DMS 273 treated with DMSO at 0.1 percent for 48 hours (cell line): ENCODE measurements at regions not wholly inside any gene's neighbourhood (a gene's known extent, or its start where the extent isn't known, plus 50 kb on each side); places are given as distances from the start of the nearest gene placed in this dataset.
"Not testable (repeated sequence)": the region's sequence is repeated elsewhere in the genome, so short reads cannot be mapped to it uniquely, and the experiment has no call there.

ENCODE experiments used
- DNase-seq: peaks from one replicate; lab custom pipeline; 2025; lab: John Stamatoyannopoulos, UW

GRCh38 chr2:9708683-9709538 is 78.1 kb upstream of the YWHAQ start:
- no peak for DNase-seq

DNA sequence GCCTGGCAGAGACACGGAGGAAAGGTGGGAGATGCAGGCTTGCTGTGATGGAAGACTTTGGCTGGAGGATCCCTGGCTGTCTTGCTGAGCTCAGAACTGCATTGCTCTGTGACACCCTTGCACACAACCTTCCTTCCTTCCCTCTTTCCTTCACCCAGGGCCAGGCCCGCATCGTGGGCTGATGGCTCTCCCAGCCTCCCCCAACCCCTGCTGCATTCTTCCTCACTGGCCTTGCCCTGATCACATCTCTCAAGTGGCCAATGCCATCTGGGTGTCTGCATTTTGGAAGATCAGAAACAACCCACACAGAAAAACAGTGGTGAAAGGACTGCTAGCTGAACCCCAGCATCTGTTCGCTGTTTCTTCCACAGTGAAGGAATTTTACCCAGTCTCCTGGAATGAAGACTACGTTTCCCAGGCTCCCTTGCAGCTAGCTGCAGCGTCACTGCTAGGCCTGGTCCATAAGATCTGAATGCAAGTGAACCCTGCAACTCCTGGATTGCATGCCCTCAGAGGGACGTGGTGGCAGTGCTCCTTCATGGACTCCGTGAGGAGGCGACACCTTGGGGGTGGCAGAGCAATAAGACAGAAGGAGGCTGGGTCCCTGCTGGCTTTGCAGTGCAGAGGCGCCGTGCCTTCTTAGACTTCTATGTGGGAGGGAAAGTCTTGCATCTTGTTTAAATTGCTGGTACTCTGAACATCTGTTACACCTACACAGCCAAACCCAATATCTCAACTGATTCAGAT is 78.9 kb upstream of the YWHAQ start:
- no peak for DNase-seq

DNA sequence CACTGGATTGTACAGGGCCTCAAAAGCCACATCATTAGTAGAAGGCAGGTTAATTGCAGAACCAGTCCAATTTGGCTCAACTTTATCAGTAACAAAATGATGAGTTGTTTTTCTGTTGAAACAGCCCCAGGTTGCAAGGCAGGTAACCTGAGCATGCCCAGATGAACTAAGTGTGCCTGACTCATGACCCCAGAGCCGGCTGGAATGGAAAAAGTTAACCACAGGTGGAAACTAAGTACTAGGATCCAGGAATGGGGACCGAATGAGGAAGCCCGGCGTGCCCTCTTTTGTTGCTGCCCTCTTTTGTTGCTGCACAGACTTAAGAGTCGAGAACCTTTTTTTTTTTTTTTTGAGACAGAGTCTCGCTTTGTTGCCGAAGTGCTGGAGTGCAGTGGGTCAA is 79.5 kb upstream of the YWHAQ start:
- DNase-seq, result no peak

GRCh38 chr2:9712263-9712662 is 81.5 kb upstream of the YWHAQ start:
- no peak for DNase-seq

GRCh38 chr2:9714630-9715214 is 83.9 kb upstream of the YWHAQ start:
- DNase-seq, result no peak

DNA sequence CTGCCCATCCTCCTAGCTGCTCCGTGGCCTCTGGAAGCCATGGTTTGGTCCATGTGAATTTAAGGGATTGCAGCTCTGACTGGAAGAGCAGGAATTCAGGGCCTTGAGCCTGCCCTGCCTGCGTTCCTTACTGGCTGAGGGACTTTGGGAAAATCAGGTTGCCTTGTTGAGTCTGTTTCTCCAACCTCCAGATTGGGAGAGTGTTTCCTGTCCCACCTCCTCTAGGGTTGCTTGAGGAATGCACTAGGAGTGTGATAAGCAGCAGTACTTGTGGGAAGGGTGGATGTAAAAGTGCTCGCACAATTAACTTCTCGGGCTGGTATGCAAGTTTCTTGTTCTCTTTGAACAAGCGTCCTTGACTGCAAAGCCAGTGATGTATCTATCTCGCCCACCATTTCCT is 84.4 kb upstream of the YWHAQ start:
- no peak for DNase-seq

- DNase-seq, result no peak
Observed at GRCh38 chr2:9717886-9718451, 87.2 kb upstream of the YWHAQ start.

- no peak for DNase-seq
Observed at GRCh38 chr2:9720352-9721093, 89.7 kb upstream of the YWHAQ start.

- DNase-seq, result no peak
Observed at GRCh38 chr2:9721344-9721743, 90.5 kb upstream of the YWHAQ start.

- no peak for DNase-seq
Observed at GRCh38 chr2:9722451-9722850, 91.7 kb upstream of the YWHAQ start.

- no peak for DNase-seq
Observed at GRCh38 chr2:9724565-9724964, 93.8 kb upstream of the YWHAQ start.

DNA sequence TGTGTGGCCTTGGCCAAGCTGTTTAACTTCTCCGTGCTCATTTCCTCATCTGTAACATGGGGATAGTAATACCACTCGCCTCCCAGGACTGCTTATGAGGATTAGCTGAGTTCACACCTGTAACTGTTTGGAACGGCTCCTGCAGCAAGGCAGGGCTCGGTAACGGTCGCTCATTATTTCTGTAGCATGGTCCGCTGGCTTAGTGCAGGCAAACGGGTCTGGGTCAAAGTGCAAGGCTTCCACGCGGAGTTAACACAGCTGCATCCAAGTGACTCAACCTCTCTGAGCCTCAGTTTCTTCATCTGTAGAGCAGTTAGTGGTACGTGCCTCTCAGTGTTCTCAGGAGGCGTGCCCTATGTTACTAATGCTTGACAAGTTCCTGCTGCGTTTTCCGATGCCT is 94.3 kb upstream of the YWHAQ start:
- no peak for DNase-seq

- DNase-seq, result not testable (repeated sequence)
Observed at GRCh38 chr2:9726016-9726415, 95.2 kb upstream of the YWHAQ start.

DNA sequence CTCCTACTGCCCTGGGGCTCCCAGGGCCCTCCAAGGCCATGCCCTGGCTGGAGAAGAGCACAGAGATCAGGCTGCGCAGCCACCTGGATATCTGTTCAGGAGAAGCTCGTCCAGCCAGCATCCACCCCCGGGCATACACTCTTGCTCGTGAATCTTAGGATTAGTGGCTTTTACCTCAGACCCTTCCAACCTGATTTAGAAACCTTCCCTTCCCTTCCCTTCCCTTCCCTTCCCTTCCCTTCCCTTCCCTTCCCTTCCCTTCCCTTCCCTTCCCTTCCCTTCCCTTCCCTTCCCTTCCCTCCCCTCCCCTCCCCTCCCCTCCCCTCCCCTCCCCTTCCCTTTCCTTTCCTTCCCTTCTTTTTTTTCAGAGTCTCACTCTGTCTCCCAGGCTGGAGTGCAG is 99.7 kb upstream of the YWHAQ start:
- not testable (repeated sequence) for DNase-seq

DNA sequence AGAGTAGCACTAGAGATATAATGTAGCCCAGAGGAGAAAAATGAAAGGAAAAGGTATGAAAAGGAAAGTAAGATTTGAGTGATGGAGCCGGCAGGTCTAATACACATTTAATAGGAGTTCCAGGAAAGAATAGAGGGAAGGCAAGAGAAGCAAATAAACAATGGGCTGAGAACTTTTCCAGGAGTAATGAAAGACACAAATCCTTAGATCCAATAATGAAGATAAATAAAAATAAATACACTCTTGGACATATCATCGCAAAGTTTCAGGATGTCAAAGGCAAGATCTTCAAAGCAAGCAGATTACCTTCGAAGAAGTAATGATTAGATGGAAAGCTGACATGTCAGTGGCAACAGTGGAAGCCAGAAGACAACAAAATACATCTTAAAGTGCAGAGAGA is 102.0 kb upstream of the YWHAQ start:
- no peak for DNase-seq

- DNase-seq, result no peak
Observed at GRCh38 chr2:9734308-9734707, 103.5 kb upstream of the YWHAQ start.

DNA sequence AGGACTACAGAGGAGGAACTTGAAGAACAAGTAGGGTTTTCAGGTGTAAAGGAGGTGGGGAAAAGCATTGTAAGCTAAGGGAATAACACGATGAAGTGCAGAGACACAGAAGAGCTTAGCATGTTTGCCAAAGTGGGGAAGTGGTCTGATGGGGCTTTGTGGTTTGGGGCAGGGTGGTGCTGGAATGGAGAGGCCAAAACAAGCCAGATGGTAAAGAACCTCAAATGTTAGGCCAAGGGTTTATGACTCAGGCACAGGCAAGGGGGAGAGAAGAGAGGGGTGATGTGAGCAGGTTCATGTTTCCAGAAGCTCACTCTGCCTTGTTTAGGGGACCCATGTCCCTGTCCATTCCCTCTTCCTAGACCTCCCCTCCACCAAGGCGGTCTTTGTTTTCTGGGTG is 104.5 kb upstream of the YWHAQ start:
- DNase-seq, result no peak

DNA sequence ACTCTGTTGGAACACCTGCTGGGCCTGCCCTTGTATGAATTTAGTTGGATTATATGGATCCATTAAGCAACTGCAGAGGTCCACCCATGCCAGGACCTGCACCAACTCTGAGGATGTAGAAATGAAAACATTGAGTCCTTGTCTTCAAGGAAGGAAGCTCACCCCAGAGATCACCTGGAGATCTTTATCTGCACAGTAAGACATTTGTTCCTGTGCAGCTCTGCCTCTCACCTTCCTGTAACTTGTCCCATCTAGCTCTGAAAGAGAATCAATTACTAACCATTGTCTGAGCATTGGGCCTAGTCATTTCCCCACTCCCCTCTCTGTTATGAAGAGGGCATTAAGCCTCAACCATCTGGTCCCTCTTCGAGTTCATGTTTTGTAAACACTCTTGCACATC is 105.2 kb upstream of the YWHAQ start:
- no peak for DNase-seq

GRCh38 chr2:9737053-9737875 is 106.0 kb upstream of the TAF1B start:
- no peak for DNase-seq

GRCh38 chr2:9738062-9738461 is 105.2 kb upstream of the TAF1B start:
- no peak for DNase-seq
